Neuron (in vitro differentiated cells): ENCODE measurements at regions not wholly inside any gene's neighbourhood (a gene's known extent, or its start where the extent isn't known, plus 50 kb on each side); places are given as distances from the start of the nearest gene placed in this dataset.

Source experiments
- H2AFZ ChIP-seq: one replicate; pipeline ENCODE4 v1.6.1; 2013; ENCODE audit warnings: low read depth, mild to moderate bottlenecking, inconsistent platforms, low read length, moderate library complexity
- H3K27me3 ChIP-seq: one replicate; pipeline ENCODE4 v1.6.1; 2013; ENCODE audit warnings: low read length; ENCODE audit not compliant: insufficient read depth
- H3K36me3 ChIP-seq: one replicate; pipeline ENCODE4 v1.6.1; 2013; ENCODE audit warnings: low read length; ENCODE audit not compliant: insufficient read depth
- H3K4me1 ChIP-seq: one replicate; pipeline ENCODE4 v1.6.1; 2013; ENCODE audit warnings: low read length; ENCODE audit not compliant: insufficient read depth
- H3K4me3 ChIP-seq: 2 replicates; pipeline ENCODE4 v1.5.1; 2013; ENCODE audit warnings: mild to moderate bottlenecking, low read length, moderate library complexity
- H3K9me3 ChIP-seq: one replicate; pipeline ENCODE4 v1.6.1; 2013; ENCODE audit warnings: low read length

- no peaks in the 10 kb centered on the region for H3K27me3 ChIP-seq
- no peaks in the 10 kb centered on the region for H3K36me3 ChIP-seq
- no peak overlapping the region for H3K4me3 ChIP-seq
- H2AFZ ChIP-seq = no peak overlapping the region
- H3K4me1 ChIP-seq = no peaks in the 10 kb centered on the region
- no peaks in the 10 kb centered on the region for H3K9me3 ChIP-seq
These were observed 451.7 kb upstream of the SMIM21 start for GRCh38 chr18:75879196-75879595.

- H3K4me1 ChIP-seq = no peaks in the 10 kb centered on the region
- H2AFZ ChIP-seq = no peak overlapping the region
- no peak overlapping the region for H3K4me3 ChIP-seq
- no peaks in the 10 kb centered on the region for H3K27me3 ChIP-seq
- no peaks in the 10 kb centered on the region for H3K36me3 ChIP-seq
- H3K9me3 ChIP-seq = no peaks in the 10 kb centered on the region
These were observed 448.1 kb upstream of the SMIM21 start for GRCh38 chr18:75875559-75875958.

- Histone ChIP-seq H3K36me3 (no peaks in the 10 kb centered on the region), H3K4me1 (no peaks in the 10 kb centered on the region), H2AFZ (no peak overlapping the region), H3K27me3 (no peaks in the 10 kb centered on the region), H3K9me3 (no peaks in the 10 kb centered on the region), H3K4me3 (no peak overlapping the region)
These were observed 447.0 kb upstream of the SMIM21 start for GRCh38 chr18:75874401-75875089.

- H3K36me3 ChIP-seq = no peaks in the 10 kb centered on the region
- H3K4me3 ChIP-seq = no peak overlapping the region
- no peaks in the 10 kb centered on the region for H3K4me1 ChIP-seq
- no peaks in the 10 kb centered on the region for H3K27me3 ChIP-seq
- no peaks in the 10 kb centered on the region for H3K9me3 ChIP-seq
- no peak overlapping the region for H2AFZ ChIP-seq
These were observed 444.1 kb upstream of the SMIM21 start for GRCh38 chr18:75871596-75871995.

GRCh38 chr18:75869162-75869561, 441.7 kb upstream of the SMIM21 start:
- H3K9me3 ChIP-seq = no peaks in the 10 kb centered on the region
- H3K27me3 ChIP-seq = no peaks in the 10 kb centered on the region
- no peaks in the 10 kb centered on the region for H3K36me3 ChIP-seq
- H2AFZ ChIP-seq = no peak overlapping the region
- H3K4me3 ChIP-seq = no peak overlapping the region
- no peaks in the 10 kb centered on the region for H3K4me1 ChIP-seq

- H2AFZ ChIP-seq = no peak overlapping the region
- no peaks in the 10 kb centered on the region for H3K4me1 ChIP-seq
- H3K36me3 ChIP-seq = no peaks in the 10 kb centered on the region
- no peaks in the 10 kb centered on the region for H3K27me3 ChIP-seq
- no peak overlapping the region for H3K4me3 ChIP-seq
- no peaks in the 10 kb centered on the region for H3K9me3 ChIP-seq
These were observed 440.5 kb upstream of the SMIM21 start for GRCh38 chr18:75868031-75868430.

- H3K27me3 ChIP-seq = no peaks in the 10 kb centered on the region
- H3K4me3 ChIP-seq = no peak overlapping the region
- no peaks in the 10 kb centered on the region for H3K36me3 ChIP-seq
- H3K4me1 ChIP-seq = no peaks in the 10 kb centered on the region
- no peaks in the 10 kb centered on the region for H3K9me3 ChIP-seq
- H2AFZ ChIP-seq = no peak overlapping the region
These were observed 438.1 kb upstream of the SMIM21 start for GRCh38 chr18:75865639-75866038.

- Histone ChIP-seq H3K27me3 (no peaks in the 10 kb centered on the region), H3K36me3 (no peaks in the 10 kb centered on the region), H3K4me1 (no peaks in the 10 kb centered on the region), H3K4me3 (no peak overlapping the region), H2AFZ (no peak overlapping the region), H3K9me3 (no peaks in the 10 kb centered on the region)
These were observed 437.3 kb upstream of the SMIM21 start for GRCh38 chr18:75864816-75865215.

- H3K4me3 ChIP-seq = no peak overlapping the region
- H3K36me3 ChIP-seq = no peaks in the 10 kb centered on the region
- H3K4me1 ChIP-seq = no peaks in the 10 kb centered on the region
- no peaks in the 10 kb centered on the region for H3K9me3 ChIP-seq
- no peaks in the 10 kb centered on the region for H3K27me3 ChIP-seq
- H2AFZ ChIP-seq = no peak overlapping the region
These were observed 436.2 kb upstream of the SMIM21 start for GRCh38 chr18:75863696-75864095.

GRCh38 chr18:75862458-75862857, 435.0 kb upstream of the SMIM21 start:
- H3K27me3 ChIP-seq = no peaks in the 10 kb centered on the region

GRCh38 chr18:75860166-75860565, 432.7 kb upstream of the SMIM21 start:
- Histone ChIP-seq H3K4me3 (no peak overlapping the region), H3K27me3 (no peaks in the 10 kb centered on the region), H2AFZ (no peak overlapping the region), H3K36me3 (no peaks in the 10 kb centered on the region), H3K4me1 (no peaks in the 10 kb centered on the region), H3K9me3 (no peaks in the 10 kb centered on the region)

More at GRCh38 chr18:75862458-75862857, 435.0 kb upstream of the SMIM21 start:
- H2AFZ ChIP-seq = no peak overlapping the region
- H3K9me3 ChIP-seq = no peaks in the 10 kb centered on the region
- no peaks in the 10 kb centered on the region for H3K4me1 ChIP-seq
- no peak overlapping the region for H3K4me3 ChIP-seq
- no peaks in the 10 kb centered on the region for H3K36me3 ChIP-seq

GRCh38 chr18:75859533-75859932, 432.0 kb upstream of the SMIM21 start:
- no peaks in the 10 kb centered on the region for H3K4me1 ChIP-seq
- no peak overlapping the region for H3K4me3 ChIP-seq
- H3K36me3 ChIP-seq = no peaks in the 10 kb centered on the region
- H3K9me3 ChIP-seq = no peaks in the 10 kb centered on the region
- H2AFZ ChIP-seq = no peak overlapping the region
- H3K27me3 ChIP-seq = no peaks in the 10 kb centered on the region

- H3K9me3 ChIP-seq = no peaks in the 10 kb centered on the region
- H2AFZ ChIP-seq = no peak overlapping the region
- H3K36me3 ChIP-seq = no peaks in the 10 kb centered on the region
- H3K4me3 ChIP-seq = no peak overlapping the region
- H3K4me1 ChIP-seq = no peaks in the 10 kb centered on the region
- H3K27me3 ChIP-seq = no peaks in the 10 kb centered on the region
These were observed 431.3 kb upstream of the SMIM21 start for GRCh38 chr18:75858754-75859153.

- no peak overlapping the region for H3K4me3 ChIP-seq
- no peaks in the 10 kb centered on the region for H3K9me3 ChIP-seq
- H2AFZ ChIP-seq = no peak overlapping the region
- H3K36me3 ChIP-seq = no peaks in the 10 kb centered on the region
- H3K4me1 ChIP-seq = no peaks in the 10 kb centered on the region
- H3K27me3 ChIP-seq = no peaks in the 10 kb centered on the region
These were observed 430.1 kb upstream of the SMIM21 start for GRCh38 chr18:75857558-75857957.
